ENCODE measurements at regions not wholly inside any gene's neighbourhood (a gene's known extent, or its start where the extent isn't known, plus 50 kb on each side); places are given as distances from the start of the nearest gene placed in this dataset.

DNA sequence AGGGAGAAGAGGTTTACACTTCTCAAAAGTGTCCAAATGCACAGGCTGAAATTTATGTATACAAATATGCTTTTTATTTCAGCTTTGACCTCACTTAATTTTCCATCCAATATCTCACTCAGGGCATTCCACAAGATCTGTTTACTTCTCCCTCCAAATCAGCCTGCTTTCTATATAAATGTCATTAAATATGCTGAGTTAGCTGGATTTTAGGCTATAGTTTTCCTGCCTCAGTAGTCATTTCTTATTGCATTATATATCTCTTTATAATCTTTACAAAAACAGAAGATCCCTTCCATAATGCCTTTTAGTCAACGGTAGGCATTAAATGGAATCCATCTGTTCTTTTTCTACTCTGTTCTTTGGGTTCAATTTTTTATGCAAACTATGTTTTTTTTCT lies 71.7 kb upstream of the KCND2 start:
- TF ChIP-seq CTCF (IDR thresholded peaks at IDR 0.05) (no peak), POLR2A (IDR thresholded peaks at IDR 0.05) (no peak), POLR2AphosphoS5 (IDR thresholded peaks at IDR 0.05) (no peak)
